Stimulated activated CD4-positive, alpha-beta T cell treated with anti-CD3 and anti-CD28 coated beads, TNF-alpha, amount 100 ng/mL, for 24 hours (primary cell): ENCODE measurements at regions not wholly inside any gene's neighbourhood (a gene's known extent, or its start where the extent isn't known, plus 50 kb on each side); places are given as distances from the start of the nearest gene placed in this dataset.

ENCODE experiments used
- DNase-seq, 3 experiments: peaks; one replicate each; pipeline ENCODE4 v3.0.0-alpha.2; 2020; ENCODE audit warnings: low read depth in 3 of 3

DNA sequence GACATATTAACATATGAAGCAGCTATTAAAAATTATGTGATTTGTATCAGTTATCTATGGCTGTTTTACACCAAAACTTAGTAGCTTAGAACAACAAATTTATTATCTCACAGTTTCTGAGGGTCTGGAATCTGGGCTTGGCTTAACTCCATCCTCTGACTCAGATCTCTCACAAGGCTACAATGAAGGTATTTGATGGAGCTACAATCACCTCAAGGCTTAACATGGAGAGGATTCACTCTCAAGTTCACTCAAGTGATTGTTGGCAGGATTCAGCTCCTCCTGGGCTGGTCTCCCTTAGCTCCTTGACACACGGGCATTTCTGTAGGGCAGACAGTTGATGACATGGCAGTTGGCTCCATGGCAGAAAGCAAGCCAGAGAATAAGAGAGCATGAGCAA lies 133.0 kb upstream of the SLC14A2 start:
- no peak for DNase-seq

DNA sequence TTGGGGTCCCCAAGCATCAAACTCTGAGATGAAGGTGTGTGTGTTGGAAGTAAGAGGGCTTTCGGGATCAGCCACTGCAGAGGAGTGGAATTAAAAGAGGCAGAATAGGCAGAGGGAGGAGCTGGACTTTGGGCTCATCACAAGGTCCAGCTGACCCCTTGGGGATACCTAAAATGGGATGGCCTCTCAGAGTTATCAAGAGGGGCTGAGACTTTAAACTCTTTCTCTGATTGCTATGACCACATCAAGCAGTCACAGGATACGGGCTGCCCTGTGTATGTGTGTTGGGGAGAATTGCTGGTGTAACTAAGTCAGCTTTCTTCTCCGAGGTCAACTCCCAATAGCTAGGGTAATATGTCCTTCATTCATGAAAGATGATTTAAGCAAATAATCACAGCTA lies 127.7 kb upstream of the SLC14A2 start:
- DNase-seq = no peak

DNA sequence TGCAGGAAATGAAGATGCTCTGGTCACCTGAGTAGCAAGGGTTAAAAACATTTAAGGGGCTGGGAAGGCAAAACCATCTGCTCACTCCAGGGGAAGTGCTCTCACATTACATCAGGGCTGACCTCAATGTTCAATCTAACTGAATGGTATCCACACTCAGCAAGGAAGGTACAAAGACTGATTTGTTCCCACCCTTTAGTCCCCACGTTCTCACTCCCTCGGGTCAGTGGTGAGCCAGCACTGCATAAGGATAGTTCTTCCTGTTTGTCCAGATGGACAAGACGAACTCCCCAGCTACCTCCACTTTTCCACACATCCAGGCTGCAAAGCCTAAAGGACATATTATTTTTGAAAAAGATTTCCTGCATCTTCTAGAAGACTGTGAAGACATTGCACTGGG lies 126.6 kb upstream of the SLC14A2 start:
- DNase-seq = no peak

DNA sequence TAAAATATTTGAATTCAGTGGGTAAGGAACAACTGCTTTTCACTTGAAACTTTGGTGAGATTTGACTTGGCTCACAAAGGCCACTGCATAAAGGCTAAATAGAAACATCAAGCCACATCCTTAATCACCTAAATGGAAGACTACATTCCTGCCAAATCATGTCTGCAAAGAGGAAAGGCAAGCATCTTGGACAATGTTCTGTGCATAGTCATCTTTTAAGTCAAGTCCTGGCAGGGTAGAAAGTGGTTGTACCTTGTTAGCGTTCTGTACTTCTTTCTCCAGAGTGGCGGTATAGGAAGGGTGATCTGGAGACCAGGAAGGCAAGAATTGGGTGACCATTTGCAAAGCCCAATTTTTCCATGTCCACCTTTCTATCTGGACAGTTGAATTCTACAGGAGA lies 121.4 kb upstream of the SLC14A2 start:
- no peak for DNase-seq

DNA sequence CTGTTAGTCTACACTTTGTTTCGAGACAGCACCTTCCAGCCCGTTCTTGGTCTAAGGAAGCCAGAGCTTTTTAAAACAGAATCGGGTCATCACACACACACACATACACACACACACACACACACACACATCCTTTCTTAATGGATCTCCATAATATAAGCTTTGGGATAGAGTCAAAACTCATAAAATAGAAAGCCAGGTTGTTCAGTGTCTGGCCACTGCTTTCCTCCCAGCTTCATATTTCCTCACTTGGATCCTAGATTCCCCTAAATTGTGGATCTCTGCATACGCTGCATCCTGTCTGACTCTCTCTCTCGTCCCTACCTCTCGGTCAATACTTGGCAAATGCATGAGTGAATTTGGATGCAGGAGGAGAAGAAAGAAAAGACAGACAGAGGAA lies 120.5 kb upstream of the SLC14A2 start:
- no peak for DNase-seq

DNA sequence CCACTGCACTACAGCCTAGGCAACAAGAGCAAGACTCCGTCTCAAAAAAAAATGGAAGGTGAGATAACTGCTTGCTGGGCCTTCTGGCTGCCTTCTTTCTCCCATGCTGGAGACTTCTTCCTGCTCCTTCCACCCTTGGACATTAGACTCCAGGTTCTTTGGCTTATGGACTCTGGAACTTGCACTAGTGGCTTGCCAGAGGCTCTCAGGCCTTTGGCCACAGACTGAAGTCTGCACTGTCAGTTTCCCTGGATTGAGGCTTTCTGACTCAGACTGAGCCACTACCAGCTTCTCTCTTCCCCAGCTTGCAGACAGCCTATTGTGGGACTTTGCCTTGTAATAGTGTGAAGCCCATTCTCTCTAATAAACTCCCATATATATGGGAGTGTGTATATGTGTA lies 118.5 kb upstream of the SLC14A2 start:
- DNase-seq = no peak

DNA sequence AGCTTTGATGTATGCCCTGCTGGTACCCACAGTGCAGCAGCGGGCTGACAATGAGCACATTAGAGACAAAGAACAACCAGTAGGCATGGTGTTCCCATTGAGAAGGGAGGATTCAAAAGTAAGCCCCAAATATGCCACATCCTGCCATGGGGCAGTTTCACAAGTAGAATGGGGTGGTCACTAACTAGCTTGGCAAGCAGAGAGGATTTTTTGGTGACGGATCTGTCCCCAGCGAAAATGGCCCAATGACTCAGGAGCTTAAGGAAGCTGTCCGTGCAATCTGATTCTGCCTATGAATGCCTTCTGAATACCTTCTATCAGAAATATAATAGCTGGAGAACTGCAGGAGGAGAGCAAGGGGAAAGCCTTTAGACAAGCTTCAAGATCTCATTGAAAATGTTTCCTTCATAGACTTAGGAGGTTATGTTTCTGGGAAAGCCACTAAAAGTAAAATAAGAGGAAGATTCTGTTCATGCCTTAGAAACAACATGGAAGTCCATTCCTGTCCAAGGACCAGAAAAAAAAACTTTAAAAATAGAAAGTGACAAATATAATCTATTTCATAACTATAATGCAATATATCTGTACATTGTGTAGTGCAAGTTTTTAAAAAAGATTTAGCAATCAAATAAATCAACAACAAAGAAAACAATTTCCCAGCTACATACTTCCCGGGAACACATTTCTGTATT lies 117.5 kb upstream of the SLC14A2 start:
- no peak for DNase-seq

DNA sequence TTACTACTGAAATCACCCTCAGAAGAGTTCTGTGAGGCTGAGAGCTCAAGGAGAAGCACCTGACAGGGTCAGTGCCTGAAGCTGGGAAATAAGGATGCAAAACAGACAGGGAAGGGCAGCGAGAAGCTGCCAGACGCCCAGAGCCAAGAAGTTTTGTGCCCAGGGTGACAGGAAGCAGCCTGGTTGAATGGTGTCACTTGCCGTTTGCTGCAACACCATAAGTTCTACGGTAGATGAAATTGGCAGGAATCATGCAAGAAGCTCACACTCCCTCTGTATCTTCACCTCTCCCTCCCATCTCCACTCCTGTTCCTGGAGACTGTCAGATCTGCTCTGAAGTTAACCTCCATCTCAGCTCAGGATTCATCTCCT lies 117.0 kb upstream of the SLC14A2 start:
- no peak for DNase-seq

DNA sequence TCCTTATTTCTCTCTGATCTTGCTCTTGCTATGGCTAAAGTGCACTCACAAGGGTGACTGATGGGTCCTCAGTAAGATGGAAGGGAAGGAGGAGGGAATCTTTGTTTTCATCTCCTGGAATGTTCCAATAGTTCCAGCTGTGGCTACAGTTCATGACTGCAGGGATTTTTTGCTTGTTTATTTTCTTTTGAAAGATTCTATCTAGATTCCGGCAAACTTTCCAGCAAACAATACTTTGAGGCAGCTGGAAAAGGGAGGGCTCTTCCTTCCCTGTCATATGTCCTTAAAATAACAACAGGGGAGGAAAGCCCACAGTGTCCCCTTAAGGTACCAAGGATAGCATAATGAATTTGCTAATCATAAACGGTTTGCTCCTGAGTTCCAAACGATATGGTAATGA lies 111.3 kb upstream of the SLC14A2 start:
- DNase-seq = no peak

DNA sequence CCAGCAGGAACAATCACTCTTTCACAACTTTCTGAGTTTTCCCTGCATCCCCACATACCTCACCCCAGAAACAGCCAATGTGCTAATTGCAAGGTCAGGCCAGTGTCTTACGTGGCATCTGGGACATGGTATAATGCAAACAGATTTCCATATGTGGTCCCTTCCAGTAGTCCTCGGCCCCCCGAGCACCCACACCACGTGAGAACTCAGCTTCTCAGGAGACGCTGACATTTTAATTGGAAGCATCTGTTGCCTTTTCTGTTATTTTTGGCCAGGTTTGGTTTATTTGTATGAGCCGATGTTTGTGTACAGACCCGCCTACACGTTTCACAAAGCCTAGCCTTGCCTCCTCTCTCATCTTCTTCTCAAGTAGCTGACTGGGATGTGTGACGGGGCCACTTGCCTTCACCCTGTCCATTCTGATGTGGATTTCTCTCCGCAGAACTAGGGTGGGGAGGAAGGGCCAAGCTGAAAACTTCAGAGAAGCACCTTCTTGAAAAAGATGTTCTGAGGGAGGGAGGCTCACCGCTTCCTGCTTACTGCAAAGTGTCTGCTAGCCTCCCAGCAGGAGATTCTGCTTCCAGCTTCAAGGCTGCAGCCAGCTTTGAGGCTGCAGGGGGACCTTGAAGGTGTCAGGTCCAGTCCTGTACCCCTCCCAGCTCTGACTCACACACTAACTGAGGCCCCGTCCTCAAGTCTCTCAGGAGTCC lies 109.6 kb upstream of the SLC14A2 start:
- DNase-seq = no peak

DNA sequence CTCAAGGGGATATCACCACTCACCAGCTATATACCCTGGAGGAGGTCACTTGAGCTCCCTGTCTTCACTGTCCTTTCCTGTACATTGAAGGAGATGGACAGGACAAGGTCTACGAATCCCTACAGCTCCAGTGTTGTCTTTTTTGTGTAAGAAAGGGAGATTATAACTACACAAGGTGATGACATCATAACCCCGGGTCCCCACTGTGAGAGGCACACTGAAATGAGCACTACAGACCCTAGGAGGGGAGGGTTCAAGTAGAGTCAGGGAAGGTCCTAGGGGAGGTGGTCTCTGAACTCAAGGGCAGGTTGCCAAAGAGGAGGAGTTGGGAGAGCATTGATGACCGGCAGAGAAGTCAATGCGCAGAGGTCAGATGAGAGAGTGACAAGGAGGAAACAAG lies 108.3 kb upstream of the SLC14A2 start:
- no peak for DNase-seq

DNA sequence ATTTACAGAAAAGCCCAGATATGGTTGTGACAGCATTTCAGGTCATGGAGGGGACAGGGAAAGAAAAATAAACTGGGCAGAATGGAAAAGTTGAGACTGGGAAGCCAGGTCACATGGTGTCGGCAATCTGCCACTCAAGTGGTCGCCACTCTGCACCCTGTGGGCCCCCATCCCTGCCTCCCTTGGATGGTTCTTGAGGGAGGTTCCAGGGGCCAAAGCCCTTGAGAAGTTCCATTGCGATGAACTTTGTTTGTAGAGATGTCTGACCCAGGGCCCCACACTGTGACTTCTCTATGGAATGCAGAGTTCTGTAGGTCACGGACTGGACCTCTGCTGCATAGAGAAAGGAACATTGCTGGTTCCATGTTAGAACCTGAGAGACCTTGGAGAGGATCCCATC lies 105.7 kb upstream of the SLC14A2 start:
- no peak for DNase-seq

DNA sequence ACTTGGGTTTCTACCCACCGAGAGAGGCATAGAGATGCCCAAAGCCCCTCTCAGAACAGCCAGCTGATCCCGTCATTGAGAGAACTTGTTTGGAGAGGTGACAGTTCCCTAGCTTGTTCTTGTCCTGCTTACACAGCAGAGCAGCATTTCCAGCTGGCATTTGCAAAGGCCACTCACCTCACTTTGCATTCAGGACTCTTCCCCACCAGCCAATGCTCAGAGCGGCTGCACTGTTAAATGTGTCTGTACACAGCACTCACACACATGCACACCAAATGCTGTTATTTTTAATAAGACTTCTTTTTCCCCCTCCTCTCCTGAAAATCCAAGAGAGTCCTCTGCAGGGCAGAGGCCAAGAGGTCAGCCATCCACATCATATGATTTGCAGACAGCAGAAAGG lies 104.6 kb upstream of the SLC14A2 start:
- no peak for DNase-seq

DNA sequence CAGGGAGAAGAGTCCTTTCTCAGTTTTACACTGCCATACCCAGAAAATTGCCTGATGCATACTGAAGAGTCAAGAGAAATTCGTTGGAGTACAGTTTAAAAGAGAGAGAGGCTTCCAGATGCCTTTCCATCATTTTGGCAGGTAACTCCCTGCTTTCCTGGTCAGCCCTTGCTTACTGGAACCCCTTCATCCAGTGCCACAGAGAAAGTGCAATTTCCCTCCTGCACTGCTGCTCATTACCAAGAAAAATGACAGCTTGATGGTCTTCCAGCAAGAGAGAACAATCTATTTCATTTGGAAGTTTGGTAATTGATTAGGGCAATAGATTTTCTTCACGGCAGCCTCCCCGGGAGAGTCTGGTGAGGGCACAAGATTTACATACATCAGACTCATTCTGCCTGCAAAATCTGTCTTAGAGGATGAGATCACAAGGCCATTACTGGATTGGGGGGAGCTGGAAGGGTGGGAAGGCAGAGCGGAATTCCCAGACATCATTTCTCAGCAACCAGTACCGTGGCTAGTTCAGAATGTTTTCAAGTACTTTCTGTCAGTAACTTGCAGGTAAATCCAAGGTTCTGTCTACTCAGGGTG lies 102.8 kb upstream of the SLC14A2 start:
- DNase-seq = no peak

DNA sequence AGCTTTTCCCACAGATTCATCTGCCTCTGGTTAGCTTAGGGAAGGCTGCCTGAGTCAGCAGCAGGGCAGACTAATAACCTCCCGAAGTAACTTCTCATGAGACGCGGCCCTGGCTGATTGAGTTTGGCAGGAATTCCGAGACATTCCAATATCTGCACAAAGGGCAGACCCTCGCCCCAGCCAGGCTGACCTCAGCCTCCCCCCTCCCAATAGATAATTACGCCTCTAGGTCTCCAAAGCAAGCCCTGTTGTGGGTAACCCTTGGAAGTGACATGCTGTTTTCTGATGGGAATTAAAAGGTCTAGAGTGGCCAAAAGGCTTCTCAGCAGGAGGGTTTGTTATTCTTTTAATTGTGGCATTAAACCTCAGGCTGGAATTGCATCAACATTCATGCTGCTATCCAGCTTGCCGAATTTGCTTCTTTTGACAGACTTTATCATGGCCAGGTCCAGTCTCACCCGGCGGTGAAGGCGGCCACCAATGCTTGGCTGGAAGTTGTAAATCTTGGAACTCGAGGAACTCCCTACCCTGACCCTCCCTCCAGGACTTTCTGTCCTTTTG lies 98.0 kb upstream of the SLC14A2 start:
- no peak for DNase-seq

DNA sequence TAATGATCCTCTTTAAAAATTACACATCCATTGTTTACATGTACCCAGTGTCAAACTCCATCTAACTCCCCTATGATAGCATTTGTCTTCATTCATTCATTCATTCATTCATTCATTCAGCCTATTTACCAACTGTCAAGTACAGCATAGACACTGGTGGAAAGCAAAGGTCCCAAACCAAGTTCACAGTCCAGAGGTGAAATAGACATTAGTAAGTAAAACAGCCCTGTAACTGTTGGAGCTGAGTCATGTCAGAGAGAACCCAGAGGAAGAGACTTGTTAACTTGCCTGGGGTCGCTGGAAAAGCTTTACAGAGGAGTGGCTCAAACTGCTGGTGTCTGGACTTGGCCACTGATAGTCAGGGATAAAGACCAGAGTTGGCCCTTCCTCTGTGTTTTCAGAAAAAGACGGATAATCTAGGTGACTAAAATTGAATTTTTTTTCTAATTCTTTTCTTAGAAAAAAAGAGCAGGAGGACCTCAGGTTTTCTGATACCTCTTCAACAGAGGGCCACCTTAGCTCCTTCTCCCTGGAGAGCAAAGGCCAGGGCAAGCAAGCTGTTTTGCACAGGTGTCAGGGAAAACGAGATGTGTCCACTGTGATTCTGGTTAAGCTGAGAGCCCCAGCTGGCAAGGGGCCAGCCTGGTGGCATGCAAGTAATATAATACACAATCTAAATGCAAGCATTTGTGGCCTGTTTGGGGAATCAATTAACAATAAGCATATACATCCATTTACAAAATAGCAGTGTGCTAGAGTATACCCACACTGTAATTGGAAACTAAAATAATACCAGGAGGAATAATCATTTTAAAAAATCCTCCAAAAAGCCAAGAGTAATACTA lies 96.7 kb upstream of the SLC14A2 start:
- no peak for DNase-seq

DNA sequence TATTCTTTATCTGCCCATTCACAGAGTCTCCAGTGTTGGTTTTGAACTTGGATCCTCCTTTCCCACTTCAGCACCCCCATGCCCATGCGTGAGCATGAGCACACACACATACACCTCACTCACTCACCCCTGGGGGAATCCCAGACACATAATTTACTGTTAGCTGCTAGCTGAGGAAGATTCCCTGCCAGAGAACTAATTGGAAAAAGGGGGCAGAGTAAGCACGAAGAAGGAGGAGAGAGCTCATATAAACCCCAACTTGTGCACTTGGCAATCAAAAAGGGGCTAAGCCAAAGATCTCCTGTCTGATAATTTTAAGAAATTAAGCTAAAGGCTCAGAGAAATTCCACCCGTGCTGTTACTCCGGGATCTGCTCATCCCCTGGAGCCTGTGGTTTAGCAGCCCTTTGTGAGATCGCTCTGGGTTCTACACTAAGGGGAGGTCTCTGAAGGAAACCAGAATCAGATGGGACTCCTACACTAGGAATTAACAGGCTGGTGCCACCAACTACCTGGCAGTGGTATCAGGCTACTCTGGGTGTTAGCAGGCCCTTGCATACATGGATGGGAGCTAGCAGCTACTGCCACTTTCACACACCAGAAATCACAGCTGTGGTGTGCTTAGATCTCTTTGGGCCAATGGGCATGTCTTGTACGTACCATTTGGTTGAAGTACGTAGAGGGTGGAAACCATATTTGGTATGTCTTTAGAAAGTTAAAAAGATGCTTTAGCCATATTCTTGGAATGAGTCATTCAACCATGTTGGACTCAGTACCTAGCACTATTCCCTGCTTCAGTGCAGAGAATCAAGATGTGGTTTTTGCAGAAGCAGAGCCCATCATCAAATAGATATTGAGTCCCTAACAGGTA lies 95.6 kb upstream of the SLC14A2 start:
- DNase-seq = no peak

DNA sequence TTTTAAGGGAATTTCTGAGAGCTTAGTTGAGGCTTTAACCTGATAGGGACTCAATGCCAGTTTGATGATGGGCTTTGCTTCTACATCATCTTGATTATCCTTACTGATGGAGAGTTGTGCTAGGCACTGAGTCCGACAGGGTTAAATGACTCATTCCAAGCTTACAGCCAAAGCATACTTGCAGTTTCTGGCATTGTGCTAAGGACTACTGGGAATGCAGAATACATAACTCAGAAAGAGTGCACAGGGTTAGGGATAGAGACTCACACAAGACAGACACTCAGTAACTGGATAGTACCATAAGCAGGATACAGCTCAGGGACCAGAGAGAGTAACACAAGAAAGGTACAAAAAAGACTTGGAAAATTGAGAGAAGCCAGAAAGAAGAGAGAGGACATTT lies 94.1 kb upstream of the SLC14A2 start:
- DNase-seq = no peak

DNA sequence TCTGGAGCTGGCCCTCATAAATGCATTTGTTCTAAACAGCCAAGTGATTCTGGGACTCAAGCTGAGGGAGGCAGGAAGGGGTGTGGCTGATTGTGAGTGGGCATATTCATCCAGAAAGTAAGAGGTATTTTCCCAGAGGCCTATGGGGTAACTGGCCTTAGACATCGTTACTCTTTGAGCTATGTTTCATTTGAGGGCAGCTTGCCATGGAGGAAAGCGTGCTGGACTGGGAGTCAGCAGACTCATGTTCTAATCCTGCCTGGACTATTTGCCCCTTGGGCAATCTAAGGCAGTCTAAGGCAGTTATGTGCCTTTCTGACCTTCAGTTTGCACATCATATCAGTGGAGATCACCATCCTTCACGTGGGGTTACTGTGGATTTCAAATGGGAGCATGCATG lies 93.5 kb upstream of the SLC14A2 start:
- DNase-seq = no peak

DNA sequence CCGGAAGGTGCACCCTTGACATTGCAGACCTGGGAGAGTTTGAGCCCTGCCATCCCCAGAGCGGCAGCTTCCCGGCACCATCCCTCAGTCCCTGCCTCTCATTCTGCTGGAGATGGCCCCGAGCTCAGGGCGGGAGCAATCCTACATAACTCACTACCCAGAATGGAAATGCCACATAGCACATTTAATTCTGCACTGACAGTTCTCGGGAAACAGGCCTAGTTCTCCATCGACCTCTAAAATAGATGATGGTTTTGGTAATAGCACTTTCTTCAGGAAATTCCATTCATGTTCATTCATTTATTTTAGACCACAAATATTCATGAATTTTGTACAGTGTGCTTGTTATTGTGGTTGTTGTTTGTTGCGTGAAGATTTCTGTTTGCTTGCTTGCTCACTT lies 92.9 kb upstream of the SLC14A2 start:
- DNase-seq = no peak

DNA sequence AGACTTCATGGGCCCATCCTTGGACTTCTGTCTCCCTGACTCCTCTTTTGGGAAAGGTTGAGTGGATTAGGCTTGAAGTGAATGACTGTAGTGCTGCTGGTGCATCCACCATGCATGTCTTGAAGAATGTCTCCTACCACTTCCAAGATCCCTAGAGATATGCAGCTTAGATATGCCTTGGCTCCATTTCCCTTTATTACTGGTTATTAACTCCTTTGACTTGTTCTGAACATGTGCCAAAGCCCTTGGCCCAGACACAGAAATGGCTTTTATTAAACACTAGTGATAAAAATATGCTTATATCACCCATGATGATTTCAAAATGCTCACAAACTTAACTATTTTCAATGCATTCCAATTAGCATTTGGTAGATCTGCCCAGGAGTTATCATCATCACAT lies 90.0 kb upstream of the SLC14A2 start:
- DNase-seq = no peak
